GM18868 (cell line): ENCODE measurements at regions not wholly inside any gene's neighbourhood (a gene's known extent, or its start where the extent isn't known, plus 50 kb on each side); places are given as distances from the start of the nearest gene placed in this dataset.
A peak's percentile ranks its signal among the peaks of the same experiment; 100 is the strongest.
"Not testable (repeated sequence)": the region's sequence is repeated elsewhere in the genome, so short reads cannot be mapped to it uniquely, and the experiment has no call there.

Source experiments
- ATAC-seq: cut with Tn5 transposase; IDR thresholded peaks from one replicate; pipeline ENCODE4 v1.9.1; 2021; ENCODE audit warnings: mild to moderate bottlenecking, moderate library complexity; ENCODE audit not compliant: unreplicated experiment

DNA sequence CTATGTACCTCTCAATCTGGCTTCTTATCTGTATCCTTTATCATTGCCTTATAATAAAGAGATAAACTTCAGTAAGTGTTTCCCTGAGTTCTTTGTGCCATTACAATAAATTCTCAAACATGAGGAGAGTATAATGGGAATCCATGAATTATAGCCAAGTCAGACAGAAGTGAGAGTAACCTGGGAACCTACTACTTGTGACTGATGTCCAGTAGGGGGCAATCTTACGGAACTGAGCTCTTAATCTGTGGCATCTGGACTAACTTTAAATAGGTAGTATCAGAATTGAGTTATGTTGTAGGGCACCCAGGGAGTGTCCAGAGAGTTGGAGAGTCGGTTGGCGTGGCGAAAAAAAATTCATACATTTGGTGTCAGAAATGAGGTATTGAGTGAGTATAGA is 542.6 kb downstream of the ZBBX start:
- ATAC-seq: peak; percentile 88

DNA sequence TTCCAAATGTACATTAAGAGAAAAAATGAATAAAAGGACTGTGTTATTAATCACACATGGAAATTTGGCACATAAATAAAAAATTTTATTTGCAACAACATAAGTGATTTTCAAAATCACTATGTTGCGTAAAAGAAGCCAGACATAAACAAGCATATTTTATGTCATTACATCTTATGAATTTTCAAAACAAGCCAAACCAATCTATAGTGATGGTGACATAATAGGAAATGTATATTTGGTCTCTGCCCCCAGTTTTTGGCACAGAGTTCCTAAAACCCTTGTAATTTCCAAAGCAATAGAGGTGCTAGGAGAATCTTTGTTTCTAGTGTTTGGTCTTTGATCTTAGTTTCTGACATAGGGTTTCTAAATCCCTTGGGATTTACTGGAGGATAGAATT is 543.3 kb downstream of the ZBBX start:
- no peak for ATAC-seq

DNA sequence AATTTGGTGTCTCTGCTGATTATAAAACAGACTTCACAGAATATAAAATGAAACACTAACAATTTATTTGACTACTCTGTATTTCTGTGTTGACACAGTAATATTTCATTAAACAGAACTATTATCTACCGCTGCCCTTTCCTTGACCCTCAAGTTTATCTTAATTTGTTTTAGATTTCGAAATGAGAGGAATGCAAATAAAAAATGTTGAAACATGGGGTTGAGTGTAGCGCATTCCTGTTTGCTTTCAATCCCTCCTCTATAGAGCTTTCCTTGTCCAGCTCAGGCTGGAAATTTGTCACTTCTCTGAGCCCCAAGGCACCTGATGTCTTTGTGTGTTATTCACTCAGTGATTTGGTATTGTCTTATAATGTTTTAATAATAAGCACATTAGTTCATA is 550.2 kb downstream of the ZBBX start:
- ATAC-seq: no peak

DNA sequence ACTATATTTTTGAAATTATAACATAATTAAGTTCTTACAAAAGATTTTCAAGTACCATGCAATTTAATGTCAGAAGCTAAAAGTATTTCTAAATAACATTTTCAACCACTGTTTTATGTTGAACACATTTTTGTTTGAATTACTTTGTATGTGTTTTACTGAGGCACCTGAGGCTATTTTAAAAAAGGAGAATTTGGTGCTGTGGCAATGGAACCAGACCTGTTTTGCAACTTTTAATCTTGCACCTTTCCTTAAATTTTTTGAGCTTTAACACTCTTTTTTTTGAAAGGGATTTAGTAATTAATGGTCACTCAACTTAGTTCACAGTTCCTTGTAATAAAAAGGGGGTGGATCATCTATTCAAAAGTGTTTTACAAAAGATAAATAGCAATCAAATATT is 561.6 kb downstream of the ZBBX start:
- ATAC-seq: no peak

DNA sequence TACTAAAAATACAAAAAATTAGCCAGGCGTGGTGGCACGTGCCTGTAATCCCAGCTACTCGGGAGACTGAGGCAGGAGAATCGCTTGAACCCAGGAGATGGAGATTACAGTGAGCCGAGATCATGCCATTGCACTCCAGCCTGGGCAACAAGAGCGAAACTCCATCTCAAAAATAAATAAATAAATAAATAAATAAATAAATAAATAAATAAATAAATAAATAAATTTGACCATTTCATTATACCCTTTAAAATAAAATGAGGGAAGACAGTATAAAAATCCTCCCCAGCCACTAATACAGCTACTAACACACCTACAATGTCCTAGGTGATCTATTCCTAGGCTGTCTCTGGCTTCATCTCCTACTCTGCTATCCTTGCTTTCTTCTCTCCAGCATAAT is 562.8 kb downstream of the ZBBX start:
- ATAC-seq: not testable (repeated sequence)

DNA sequence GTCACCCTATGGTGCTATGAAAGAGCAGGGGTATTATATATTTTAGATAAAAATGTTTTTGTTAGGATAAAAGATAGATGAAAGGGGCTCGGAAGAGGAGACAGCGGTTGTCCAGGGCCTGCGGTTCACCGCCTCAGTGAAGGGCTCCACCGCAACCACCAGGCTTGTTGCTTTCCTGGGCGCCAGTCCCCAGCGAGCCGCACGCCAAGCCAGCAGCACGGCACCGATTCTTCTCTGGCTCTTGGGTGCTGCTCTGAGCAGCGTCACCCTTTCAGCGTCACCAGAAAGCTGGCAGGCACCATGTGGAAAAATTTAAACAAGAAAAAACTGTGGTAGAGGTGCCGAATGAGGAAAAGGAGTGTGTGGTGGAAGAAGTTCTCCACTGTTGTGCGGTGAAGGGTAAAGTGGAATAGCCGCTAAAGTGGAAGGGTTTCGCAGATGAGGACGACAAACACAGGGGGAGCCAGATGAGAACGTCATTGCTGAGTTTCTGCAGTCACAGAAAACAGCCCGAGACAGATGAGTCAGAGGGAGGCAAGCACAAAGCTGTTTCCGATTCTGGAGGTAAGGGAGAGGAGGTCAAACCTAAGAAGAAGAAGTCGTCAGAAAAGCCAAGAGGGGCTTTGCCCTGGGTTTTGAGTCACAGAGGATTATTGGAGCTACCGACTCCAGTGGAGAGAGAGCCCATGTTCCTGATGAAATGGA is 569.2 kb downstream of the ZBBX start:
- ATAC-seq: no peak

DNA sequence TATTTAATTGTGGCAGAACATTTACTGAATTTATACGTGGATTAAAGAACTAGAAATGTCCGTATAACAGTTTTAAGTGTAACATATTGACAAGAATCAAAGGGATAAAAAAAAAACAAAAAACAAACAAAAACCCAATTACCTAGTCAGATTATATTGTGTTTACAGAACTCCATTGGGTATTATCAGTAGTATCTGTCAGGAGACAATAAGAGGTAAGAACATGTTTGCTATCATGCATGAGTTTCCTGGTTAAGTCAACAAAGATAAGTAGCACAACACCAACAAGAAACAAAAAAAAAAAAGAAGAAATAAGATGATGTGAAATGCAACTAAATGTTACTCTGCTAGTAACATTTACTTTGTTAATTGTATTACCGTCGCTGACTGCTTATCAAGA is 570.6 kb downstream of the ZBBX start:
- no peak for ATAC-seq

DNA sequence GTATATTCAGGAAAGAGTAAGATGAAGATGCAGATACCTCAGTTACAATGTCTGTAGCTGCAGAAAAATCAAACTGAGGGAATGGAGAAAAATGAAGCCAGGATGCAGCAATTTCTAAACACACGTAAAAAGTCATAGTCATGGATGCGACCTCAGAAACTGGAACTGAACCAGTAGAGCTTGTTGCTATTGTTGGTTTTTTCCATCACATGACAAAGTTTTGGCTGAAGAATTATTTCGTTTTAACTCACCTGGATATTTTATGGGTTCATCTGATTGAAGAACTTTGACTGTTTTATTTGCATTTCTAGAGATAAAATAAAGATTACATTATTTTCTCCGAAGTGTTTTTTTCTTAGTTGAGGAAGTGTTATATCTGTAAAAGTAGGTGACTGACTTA is 591.2 kb downstream of the ZBBX start:
- ATAC-seq: no peak

DNA sequence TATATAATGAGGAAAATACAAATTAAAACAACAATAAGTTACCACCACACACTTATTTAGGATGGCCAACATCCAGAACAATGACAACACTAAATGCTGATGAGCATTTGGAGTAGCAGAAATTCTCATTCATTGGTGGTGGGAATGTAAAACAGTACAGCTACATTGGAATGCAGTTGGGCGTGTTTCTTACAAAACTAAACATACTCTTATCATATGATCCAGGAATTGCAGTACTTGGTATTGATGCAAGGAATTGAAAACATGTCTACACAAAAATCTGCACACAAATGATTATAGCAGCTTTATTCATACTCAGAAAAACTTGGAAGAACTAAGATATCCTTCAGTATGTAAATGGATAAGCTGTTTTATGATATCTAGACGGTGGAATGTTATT is 594.2 kb downstream of the ZBBX start:
- no peak for ATAC-seq

DNA sequence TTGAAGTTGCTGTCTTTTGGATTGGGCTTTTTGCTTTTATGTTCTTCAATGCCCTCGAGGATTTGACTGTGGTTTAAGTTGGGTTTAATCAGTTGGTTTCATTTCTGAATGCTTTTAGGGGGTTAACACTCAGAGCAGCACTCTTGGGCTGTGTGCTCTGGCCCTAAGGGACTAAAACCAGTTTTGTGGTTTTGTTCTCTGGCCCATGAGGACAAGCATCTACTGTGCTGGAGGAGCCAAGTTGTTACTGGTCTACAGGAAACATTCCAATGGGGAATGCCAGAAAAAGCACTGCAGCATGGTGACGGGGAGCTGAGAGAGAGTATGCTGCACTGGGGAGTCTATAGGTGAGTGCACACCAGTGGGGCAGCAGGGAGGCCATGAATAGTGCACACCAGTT is 596.9 kb downstream of the ZBBX start:
- no peak for ATAC-seq

DNA sequence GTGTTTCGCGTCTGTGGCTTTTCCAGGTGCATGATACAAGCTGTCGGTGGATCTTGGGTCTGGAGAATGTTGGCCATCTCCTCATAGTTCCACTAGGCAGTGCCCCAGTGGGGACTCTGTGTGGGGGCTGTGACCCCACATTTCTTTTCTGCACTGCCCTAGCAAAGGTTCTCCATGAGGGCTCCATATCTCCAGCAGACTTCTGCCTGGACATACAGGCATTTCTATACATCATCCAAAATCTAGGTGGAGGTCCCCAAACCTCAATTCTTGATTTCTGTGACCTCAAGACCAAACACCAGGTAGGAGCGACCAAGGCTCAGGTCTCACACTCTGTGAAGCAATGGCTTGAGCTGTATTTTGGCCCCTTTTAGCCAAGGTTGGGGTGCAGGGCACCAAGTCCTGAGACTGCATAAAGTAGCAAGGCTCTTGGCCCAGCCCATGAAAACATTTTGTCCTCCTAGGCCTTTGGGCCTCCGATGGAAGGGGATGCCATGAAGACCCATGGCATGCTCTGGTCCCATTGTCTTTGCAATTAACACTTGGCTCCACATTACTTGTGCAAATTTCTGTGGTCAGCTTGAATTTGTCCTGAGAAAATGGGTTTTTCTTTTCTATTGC is 615.3 kb downstream of the ZBBX start:
- ATAC-seq: no peak

DNA sequence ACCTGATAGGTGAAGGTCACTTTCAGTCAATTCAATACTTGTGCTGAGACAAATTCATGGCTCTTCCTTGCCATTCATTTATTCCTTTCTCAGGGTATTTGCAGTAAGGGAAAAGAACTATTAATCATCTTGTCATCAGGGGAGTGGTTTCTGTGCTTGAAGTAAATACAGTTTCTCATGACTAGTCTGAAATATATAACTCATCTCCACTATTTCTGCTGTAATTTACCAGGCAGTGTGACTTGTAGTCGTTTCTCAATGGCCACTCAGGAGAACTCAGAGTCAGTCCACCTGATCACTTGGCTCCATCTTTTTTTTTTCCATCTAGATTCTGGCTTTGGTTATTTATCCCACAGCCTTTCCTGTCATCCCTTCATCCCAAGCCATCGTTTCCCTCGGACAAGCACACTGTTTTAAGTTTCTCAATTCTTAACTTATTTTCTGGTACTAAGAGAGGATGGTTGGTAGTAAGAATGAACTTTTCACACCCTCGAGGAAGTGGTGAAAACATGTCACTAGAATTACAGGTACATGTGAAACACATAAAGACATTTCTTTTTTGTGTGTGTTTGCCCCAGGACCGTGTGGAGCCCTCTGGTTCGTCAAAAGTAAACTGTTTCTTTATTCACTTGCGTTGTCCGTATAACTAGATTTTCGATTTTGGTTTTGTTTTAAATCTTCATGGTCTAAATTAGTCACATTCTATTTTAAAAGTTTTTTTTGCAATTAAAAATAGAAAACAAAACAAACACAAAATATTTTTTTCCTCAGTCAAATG is 620.2 kb downstream of the ZBBX start:
- no peak for ATAC-seq

DNA sequence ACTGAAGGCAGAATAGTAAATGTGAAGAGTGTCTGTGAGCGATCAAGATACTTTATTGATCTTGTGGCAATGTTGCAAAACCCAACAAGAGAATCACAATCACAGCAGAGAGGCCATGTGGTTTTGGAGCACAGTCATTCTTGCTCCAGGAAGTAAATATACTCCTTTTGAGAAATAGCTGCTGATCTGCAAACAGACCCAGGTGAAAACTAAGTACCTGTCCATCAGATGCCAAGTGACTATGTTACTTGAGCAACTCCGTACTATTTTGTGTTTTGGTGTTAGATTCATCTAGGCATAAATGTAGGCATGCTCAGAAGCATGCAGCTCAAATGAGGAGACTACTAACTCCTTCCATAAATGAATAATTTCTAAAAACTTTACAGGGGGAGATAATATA is 627.9 kb downstream of the ZBBX start:
- ATAC-seq: no peak

DNA sequence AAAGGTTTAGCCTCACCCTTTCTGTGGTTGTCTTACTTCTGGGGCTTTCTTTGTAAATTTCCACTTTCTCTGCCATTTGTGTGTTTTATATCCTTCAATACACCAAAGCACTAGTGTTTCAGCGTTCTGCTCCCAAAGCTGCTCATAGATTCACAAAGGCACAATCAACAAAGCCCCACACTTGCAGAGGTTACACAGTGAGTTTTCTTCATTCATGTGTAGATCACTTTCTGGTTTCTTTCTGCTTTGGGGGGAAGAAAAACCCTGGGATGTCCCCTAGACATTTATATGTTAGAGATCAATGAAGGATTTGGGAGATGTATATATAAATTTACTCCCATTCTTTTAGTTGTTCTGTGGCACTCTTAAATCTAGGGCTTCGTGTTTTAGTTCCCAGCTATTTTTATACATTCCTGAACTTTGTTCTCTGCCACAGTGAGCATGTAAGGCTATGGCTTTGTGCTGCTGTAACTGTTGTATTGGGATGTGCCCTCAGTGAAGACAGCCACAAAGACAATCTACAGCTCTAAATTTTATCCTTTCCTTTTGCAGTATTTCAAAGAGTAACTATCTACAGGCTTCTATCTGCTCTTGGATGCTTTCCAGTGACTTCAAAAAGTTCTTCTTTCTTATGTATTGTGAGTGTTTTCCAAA is 636.5 kb downstream of the ZBBX start:
- no peak for ATAC-seq

DNA sequence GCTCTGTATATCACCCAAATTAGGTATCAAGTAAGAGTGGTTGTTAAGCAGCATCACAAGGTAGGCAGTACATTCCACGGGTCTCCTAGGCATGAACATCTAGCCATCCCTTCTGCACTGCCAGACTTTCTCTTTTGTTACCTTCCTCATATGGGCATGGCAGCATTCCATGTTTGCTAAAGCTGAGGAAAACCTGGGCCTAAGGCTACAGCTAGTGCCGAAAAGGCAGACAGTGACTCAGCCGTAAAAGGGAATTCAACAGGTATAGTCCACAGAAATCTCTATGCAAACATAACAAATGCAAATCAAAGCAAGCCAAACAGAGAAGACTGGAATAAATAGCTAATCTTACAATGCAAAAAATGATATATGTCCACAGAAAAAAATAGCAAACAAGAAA is 645.4 kb downstream of the ZBBX start:
- no peak for ATAC-seq

DNA sequence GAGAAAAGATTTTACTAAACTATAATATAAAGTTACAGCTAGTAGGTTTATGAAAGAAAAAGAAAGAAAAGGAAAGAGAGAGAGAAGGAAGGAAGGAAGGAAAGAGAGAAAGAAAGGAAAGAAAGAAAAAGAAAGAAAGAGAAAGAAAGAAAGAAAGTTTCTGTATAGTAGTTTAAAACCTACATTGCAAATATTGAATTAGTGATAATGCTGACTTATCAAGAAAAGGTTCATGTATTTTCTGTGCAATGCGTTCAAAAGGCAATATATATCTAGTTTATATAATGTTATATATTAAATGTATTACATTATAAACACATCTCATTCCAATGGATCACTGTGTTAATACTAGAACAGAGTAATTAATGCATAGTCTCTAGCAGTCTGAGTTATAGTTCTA is 648.4 kb downstream of the ZBBX start:
- ATAC-seq: no peak

DNA sequence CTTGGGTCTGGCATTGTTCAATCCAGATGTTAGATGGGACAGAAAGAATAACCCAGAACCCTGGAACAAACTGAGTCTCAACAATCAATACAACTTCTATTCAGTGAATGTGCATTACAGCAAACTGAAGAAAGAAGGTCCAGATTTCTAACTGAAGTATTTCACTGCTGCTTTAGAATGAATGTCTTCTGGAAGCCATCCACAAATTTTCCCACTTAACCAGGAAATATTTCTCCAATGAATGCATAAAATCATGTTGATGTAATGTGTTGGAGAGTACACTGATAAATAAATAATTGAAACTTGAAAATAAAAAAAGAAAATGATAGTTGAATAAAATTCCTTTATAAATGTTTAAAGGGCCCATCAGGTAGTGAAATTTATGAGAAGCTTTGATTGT is 658.6 kb downstream of the ZBBX start:
- no peak for ATAC-seq

DNA sequence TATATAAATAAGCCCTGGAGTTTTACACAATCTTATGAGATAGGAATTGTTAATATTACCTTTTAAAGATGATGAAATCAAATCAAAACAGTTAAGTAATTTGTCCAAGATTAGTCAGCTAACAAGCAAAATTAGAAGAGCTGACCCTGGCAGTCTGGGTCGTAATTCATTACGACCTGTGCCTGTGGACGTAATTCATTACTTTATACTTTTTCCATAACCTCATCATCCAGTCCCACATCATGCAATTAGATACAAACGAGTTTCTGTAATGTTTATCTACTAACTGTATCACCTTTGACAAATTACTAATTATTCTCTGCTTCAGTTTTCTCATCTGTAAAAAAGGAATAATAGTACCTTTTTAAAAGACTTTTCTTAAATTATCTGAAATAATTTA is 665.9 kb downstream of the ZBBX start:
- no peak for ATAC-seq

DNA sequence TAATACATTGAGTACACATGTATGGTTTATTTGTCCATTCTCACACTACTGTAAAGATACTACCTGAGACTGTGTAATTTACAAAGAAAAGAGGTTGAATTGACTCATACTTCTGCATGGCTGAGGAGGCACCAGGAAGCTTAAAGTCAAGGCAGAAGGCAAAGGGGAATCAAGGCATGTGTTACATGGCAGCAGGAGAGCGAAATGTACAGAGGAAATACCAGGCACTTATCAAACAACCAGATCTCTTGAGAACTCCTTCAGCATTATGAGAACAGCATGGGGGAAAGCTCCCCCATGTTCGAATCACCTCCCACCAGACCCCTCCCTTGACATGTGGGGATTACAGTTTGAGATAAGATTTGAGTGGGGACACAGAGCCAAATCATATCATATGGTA is 666.3 kb downstream of the ZBBX start:
- ATAC-seq: no peak

DNA sequence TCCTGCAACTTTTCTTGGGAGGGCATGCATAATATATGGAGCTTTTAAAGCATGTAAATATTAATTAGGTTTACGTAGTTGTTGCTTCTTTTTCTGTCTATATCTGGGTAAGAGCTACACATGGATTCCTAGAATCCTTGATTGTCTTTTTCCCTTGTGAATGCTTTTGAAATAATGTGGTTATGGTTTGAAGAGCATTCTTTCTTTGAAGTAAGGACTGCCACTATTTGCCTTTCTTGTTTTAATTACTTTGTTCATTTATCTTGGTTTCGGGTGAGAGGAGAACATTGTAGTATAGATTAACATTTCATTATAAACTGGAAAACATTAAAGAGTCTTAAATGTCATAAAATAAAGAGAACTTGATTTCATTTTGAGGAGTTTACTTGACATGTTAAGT is 674.0 kb downstream of the ZBBX start:
- ATAC-seq: no peak

DNA sequence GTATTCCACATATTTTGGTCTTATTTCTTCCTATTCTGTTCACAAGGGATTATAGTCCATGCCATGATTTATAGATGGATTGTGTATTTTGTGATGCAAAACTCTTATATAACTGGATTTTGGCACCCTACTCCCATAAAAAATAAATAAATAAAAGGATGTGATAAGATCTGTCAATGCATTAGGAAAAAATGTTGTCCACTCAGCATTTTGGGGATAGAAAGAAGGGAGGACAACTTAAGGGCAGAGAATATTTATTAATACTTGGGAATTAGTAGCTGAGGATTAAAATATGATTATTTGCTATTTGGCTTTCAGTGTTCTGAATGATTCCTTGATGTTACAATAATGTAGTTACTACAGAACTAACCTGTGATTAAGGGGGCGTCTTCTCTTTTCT is 682.6 kb downstream of the ZBBX start:
- no peak for ATAC-seq

DNA sequence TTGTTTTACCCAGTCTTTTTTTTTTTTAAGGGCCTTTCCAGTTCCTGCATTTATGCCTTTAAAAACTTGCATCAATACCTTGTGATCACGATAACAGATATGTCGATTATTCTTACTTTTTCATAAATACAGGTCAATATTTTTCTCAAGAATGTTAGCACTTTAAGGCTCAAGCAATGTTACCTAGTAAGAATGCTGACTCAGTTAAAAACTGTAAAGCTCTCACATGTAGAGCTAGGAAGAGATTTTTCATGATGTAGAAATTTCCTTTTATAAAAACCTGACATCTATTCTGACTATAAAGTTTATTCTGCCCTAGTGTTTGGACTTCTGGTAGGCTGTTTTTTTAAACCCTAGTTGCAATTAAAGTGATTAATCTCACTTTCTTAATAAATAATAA is 684.0 kb downstream of the ZBBX start:
- ATAC-seq: no peak
